ENCODE measurements at regions not wholly inside any gene's neighbourhood (a gene's known extent, or its start where the extent isn't known, plus 50 kb on each side); places are given as distances from the start of the nearest gene placed in this dataset.
"Not testable (repeated sequence)": the region's sequence is repeated elsewhere in the genome, so short reads cannot be mapped to it uniquely, and the experiment has no call there.

- peaks cover 61 to 73% of the 10 kb centered on the region in 2 donors for H3K27me3 Mint-ChIP-seq (ENCODE audit: low read depth in 2 of 2)
- H3K36me3 Mint-ChIP-seq: no peaks in the 10 kb centered on the region
- DNase-seq: no peak
- H3K36me3 ChIP-seq (ENCODE audit: control insufficient read depth, insufficient read depth, low read length): no peaks in the 10 kb centered on the region
- intact Hi-C loops (cut with micrococcal nuclease): no loop called here
- no peak overlapping the region for H3K4me3 ChIP-seq (ENCODE audit: low read length)
- ATAC-seq: no peak
- H3K9me3 Mint-ChIP-seq: no peaks in the 10 kb centered on the region
- H3K4me1 Mint-ChIP-seq: no peaks in the 10 kb centered on the region
- H3K4me1 ChIP-seq (ENCODE audit: control insufficient read depth, insufficient read depth, low read length): no peaks in the 10 kb centered on the region
- no peak for TF ChIP-seq CTCF (IDR thresholded peaks at IDR 0.05)
- 76% methylated on average over 5 of the region's 7 CpGs for WGBS (ENCODE audit: insufficient coverage)
- no peak overlapping the region for H3K27ac Mint-ChIP-seq
- H3K27me3 ChIP-seq (ENCODE audit: control insufficient read depth, insufficient read depth, low read length): peaks cover 16% of the 10 kb centered on the region
- no peak overlapping the region for H3K27ac ChIP-seq (ENCODE audit: low read length)
- H3K9me3 ChIP-seq (ENCODE audit: control insufficient read depth, insufficient read depth, low read length): no peaks in the 10 kb centered on the region
- no peak overlapping the region for H3K4me3 Mint-ChIP-seq
These were observed 83.3 kb upstream of the PAX2 start for GRCh38 chr10:100662067-100662466.

- H3K4me3 ChIP-seq (ENCODE audit: low read length): no peak overlapping the region
- Mint-ChIP-seq H3K27ac (no peak overlapping the region), H3K9me3 (no peaks in the 10 kb centered on the region), H3K36me3 (no peaks in the 10 kb centered on the region), H3K4me3 (no peak overlapping the region), H3K27me3 (ENCODE audit: low read depth in 2 of 2) (peaks cover 63 to 73% of the 10 kb centered on the region in 2 donors), H3K4me1 (no peaks in the 10 kb centered on the region)
- ATAC-seq (no peak), DNase-seq (no peak)
- no peaks in the 10 kb centered on the region for H3K9me3 ChIP-seq (ENCODE audit: control insufficient read depth, insufficient read depth, low read length)
- 67% methylated on average over 6 of the region's 6 CpGs for WGBS (ENCODE audit: insufficient coverage)
- H3K36me3 ChIP-seq (ENCODE audit: control insufficient read depth, insufficient read depth, low read length): no peaks in the 10 kb centered on the region
- TF ChIP-seq CTCF (IDR thresholded peaks at IDR 0.05): no peak
- H3K27me3 ChIP-seq (ENCODE audit: control insufficient read depth, insufficient read depth, low read length): peaks cover 7% of the 10 kb centered on the region
- intact Hi-C loops (cut with micrococcal nuclease): no loop called here
- no peak overlapping the region for H3K27ac ChIP-seq (ENCODE audit: low read length)
- no peaks in the 10 kb centered on the region for H3K4me1 ChIP-seq (ENCODE audit: control insufficient read depth, insufficient read depth, low read length)
These were observed 80.8 kb upstream of the PAX2 start for GRCh38 chr10:100664316-100665149.

GRCh38 chr10:100666634-100667033 lies 78.7 kb upstream of the PAX2 start:
- H3K9me3 Mint-ChIP-seq; H3K9me3 ChIP-seq (ENCODE audit: control insufficient read depth, insufficient read depth, low read length); ATAC-seq; H3K4me1 ChIP-seq (ENCODE audit: control insufficient read depth, insufficient read depth, low read length); H3K36me3 Mint-ChIP-seq; H3K36me3 ChIP-seq (ENCODE audit: control insufficient read depth, insufficient read depth, low read length); H3K4me3 ChIP-seq (ENCODE audit: low read length); DNase-seq; H3K27ac ChIP-seq (ENCODE audit: low read length); H3K27ac Mint-ChIP-seq; H3K4me3 Mint-ChIP-seq; intact Hi-C loops (cut with micrococcal nuclease): not testable (repeated sequence)
- peaks cover 0 to 11% of the 10 kb centered on the region in 2 donors for H3K4me1 Mint-ChIP-seq
- WGBS (ENCODE audit: insufficient coverage): 63% methylated on average over 2 of the region's 2 CpGs
- H3K27me3 ChIP-seq (ENCODE audit: control insufficient read depth, insufficient read depth, low read length): peaks cover 17% of the 10 kb centered on the region
- H3K27me3 Mint-ChIP-seq (ENCODE audit: low read depth in 2 of 2): peaks cover 62 to 68% of the 10 kb centered on the region in 2 donors

GRCh38 chr10:100669616-100670015 lies 75.8 kb upstream of the PAX2 start:
- no peak for TF ChIP-seq CTCF (IDR thresholded peaks at IDR 0.05)
- peaks cover 21% of the 10 kb centered on the region for H3K27me3 ChIP-seq (ENCODE audit: control insufficient read depth, insufficient read depth, low read length)
- ATAC-seq: no peak

More at GRCh38 chr10:100669616-100670015, 75.8 kb upstream of the PAX2 start:
- 62% methylated on average over 9 of the region's 9 CpGs for WGBS (ENCODE audit: insufficient coverage)
- H3K4me3 ChIP-seq (ENCODE audit: low read length): no peak overlapping the region
- H3K27ac ChIP-seq (ENCODE audit: low read length): no peak overlapping the region
- no peak for DNase-seq
- no peaks in the 10 kb centered on the region for H3K9me3 ChIP-seq (ENCODE audit: control insufficient read depth, insufficient read depth, low read length)
- peaks cover 3% of the 10 kb centered on the region for H3K4me1 ChIP-seq (ENCODE audit: control insufficient read depth, insufficient read depth, low read length)
- Mint-ChIP-seq H3K4me3 (no peak overlapping the region), H3K4me1 (peaks cover 0 to 11% of the 10 kb centered on the region in 2 donors), H3K9me3 (no peaks in the 10 kb centered on the region), H3K27ac (no peak overlapping the region), H3K27me3 (ENCODE audit: low read depth in 2 of 2) (peaks cover 53 to 68% of the 10 kb centered on the region in 2 donors), H3K36me3 (no peaks in the 10 kb centered on the region)
- intact Hi-C loops (cut with micrococcal nuclease): loop anchor here (2.0 to 5.0 kb wide), 3 partner anchors 158 to 343 kb away; no protein-coding TSS in a partner anchor
- no peaks in the 10 kb centered on the region for H3K36me3 ChIP-seq (ENCODE audit: control insufficient read depth, insufficient read depth, low read length)
